ENCODE measurements at regions not wholly inside any gene's neighbourhood (a gene's known extent, or its start where the extent isn't known, plus 50 kb on each side); places are given as distances from the start of the nearest gene placed in this dataset.

GRCh38 chr3:17798000-17798399 lies 55.6 kb upstream of the TBC1D5 start:
- DNase-seq (ENCODE audit: low read depth): peak; percentile 25
- TF ChIP-seq CTCF (IDR thresholded peaks at IDR 0.05; ENCODE audit: insufficient read depth, low read depth, low read length, missing control alignments): no peak
- no peak overlapping the region for H3K4me3 ChIP-seq (ENCODE audit: low read depth, low read length)

GRCh38 chr3:17795711-17796110 lies 53.3 kb upstream of the TBC1D5 start:
- DNase-seq (ENCODE audit: low read depth): no peak
- TF ChIP-seq CTCF (IDR thresholded peaks at IDR 0.05; ENCODE audit: insufficient read depth, low read depth, low read length, missing control alignments): no peak

DNA sequence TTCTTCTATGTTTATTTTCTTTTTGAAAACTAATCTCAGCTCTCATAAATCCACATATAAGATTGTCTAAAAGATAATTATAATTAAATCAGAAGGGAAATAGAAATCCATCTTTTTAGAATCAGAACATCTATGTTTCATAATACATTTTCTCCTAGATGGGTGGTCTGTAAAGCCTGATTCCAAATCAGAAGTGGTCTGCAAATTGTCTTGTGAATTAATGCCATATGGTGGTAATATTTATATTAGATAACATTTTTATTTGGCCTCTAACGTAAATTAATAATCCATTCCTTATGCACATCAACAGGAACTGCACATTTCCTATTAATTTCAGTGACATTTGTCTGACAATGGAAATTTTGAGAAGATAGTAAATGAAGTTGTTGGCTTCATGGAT lies 52.8 kb upstream of the TBC1D5 start:
- no peak for DNase-seq (ENCODE audit: low read depth)
- TF ChIP-seq CTCF (IDR thresholded peaks at IDR 0.05; ENCODE audit: insufficient read depth, low read depth, low read length, missing control alignments): no peak
- H3K4me3 ChIP-seq (ENCODE audit: low read depth, low read length): no peak overlapping the region

More at GRCh38 chr3:17795711-17796110, 53.3 kb upstream of the TBC1D5 start:
- no peak overlapping the region for H3K4me3 ChIP-seq (ENCODE audit: low read depth, low read length)

DNA sequence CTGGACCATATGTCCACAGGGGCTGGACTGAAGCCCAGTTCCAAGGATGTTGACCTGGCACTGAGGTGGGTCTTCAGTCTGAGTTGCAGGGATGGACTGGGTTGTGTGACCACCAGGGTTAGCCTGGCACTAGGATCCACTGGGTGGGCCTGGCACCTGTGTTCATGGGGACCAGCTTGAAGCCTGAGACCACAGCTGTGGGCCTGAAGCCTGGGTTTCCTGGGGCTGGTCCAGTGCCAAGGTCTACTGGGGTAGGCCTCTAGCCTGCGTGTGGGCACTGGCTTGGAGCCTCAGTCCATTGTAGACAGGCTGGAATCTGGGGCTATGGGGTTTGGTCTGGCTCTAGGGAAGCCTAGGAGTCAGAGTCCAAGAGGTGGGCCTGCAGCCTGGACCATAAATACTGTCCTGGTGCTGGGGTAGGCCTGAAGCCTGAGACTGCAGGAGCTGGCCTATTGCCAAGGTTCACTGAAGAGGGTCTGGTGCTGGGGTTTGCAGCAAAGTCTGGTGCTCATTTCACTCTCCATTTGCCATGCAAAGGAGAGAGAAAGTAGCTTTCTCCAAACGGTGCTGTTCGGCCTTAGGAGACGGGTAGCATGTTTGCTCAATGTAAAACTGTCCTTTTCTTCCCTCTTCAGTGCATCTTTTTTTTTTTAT lies 51.2 kb upstream of the TBC1D5 start:
- TF ChIP-seq CTCF (IDR thresholded peaks at IDR 0.05; ENCODE audit: insufficient read depth, low read depth, low read length, missing control alignments): no peak
- H3K4me3 ChIP-seq (ENCODE audit: low read depth, low read length): no peak overlapping the region
- DNase-seq (ENCODE audit: low read depth): no peak

Data from GM12865 (cell line).